ENCODE measurements at regions not wholly inside any gene's neighbourhood (a gene's known extent, or its start where the extent isn't known, plus 50 kb on each side); places are given as distances from the start of the nearest gene placed in this dataset.

DNA sequence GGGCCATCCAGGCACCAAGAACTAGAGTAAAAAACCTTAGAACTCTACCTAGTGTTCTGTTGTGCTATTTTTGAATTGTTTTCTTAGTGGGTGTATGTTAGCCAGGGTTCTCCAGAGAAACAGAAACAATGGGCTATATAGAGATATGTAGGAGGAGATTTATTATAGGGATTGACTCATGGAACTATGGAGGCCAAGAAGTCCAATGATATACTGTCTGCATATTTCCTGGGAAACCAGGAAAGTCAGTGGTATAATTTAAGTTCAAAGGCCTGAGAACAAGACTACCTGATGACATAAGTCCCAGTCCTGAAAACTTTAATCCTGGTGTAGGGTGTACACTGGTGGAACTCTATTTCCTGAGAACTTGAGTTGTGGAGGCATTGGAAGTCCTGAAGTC, 108.7 kb upstream of the ACVR1 start:
- no peak for TF ChIP-seq POLR2A (IDR thresholded peaks at IDR 0.05)
- TF ChIP-seq, protein P1, sequence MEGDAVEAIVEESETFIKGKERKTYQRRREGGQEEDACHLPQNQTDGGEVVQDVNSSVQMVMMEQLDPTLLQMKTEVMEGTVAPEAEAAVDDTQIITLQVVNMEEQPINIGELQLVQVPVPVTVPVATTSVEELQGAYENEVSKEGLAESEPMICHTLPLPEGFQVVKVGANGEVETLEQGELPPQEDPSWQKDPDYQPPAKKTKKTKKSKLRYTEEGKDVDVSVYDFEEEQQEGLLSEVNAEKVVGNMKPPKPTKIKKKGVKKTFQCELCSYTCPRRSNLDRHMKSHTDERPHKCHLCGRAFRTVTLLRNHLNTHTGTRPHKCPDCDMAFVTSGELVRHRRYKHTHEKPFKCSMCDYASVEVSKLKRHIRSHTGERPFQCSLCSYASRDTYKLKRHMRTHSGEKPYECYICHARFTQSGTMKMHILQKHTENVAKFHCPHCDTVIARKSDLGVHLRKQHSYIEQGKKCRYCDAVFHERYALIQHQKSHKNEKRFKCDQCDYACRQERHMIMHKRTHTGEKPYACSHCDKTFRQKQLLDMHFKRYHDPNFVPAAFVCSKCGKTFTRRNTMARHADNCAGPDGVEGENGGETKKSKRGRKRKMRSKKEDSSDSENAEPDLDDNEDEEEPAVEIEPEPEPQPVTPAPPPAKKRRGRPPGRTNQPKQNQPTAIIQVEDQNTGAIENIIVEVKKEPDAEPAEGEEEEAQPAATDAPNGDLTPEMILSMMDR (IDR thresholded peaks at IDR 0.05), result no peak

All from prostate gland (tissue), 2 donors.